Right atrium auricular region (tissue), 2 donors: ENCODE measurements at regions not wholly inside any gene's neighbourhood (a gene's known extent, or its start where the extent isn't known, plus 50 kb on each side); places are given as distances from the start of the nearest gene placed in this dataset.

Source experiments
- DNase-seq: peaks from one replicate; pipeline ENCODE4 v3.0.0-alpha.2; 2019; ENCODE audit warnings: low spot score
- H3K27ac ChIP-seq, 2 donors: fragments of 200-600 bp; sonication (generic); 1 replicate in 1 of 2; 2 replicates in 1 of 2; pipeline ENCODE4 v1.5.1; 2016 to 2019
- H3K27me3 ChIP-seq, 2 donors: fragments of 200-600 bp; sonication (generic); one replicate each; pipeline versions ENCODE4 v1.5.1 to v1.6.0; 2017 to 2019
- H3K36me3 ChIP-seq: fragments of 200-600 bp; sonication (generic); one replicate; pipeline ENCODE4 v1.5.1; 2016
- H3K4me1 ChIP-seq, 2 donors: fragments of 200-600 bp; sonication (generic); one replicate each; pipeline versions ENCODE4 v1.5.1 to v1.6.0; 2017 to 2019
- H3K4me3 ChIP-seq, 2 donors: fragments of 200-600 bp; sonication (generic); 1 replicate in 1 of 2; 2 replicates in 1 of 2; pipeline ENCODE4 v1.5.1; 2017 to 2019; ENCODE audit warnings: mild to moderate bottlenecking in 1 of 2, moderate library complexity in 1 of 2
- H3K9me3 ChIP-seq, 2 donors: fragments of 200-600 bp; sonication (generic); one replicate each; pipeline ENCODE4 v1.5.1; 2019
- TF ChIP-seq, protein P1 (sequence below), 2 donors: fragments of 200-600 bp; sonication (generic); IDR thresholded peaks; one replicate each; pipeline ENCODE4 v1.5.1; 2019; ENCODE audit warnings: antibody characterized with exemption in 2 of 2

DNA sequence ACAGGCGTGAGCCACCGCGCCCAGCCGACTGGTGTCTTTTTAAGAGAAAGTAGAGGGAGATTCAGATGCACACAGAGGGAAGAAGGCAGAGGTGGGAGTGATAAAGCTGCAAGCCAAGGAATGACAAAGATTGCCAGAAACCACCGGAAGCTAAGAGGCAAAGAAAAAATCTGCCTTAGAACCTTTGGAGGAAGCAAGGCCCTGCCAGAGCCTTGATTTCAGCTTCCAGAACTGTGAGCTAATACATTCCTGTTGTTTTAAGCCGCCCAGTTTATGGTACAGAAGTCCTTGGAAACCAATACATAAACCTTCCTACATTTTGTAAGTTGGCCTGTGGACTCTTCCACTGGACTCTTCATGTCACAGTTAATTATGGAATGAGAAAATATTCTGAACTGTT is 71.7 kb upstream of the SOX21 start:
- DNase-seq, result no peak
- Histone ChIP-seq H3K27ac (no peak overlapping the region), H3K36me3 (no peaks in the 10 kb centered on the region), H3K4me3 (no peak overlapping the region), H3K4me1 (no peaks in the 10 kb centered on the region), H3K9me3 (peaks cover 0 to 16% of the 10 kb centered on the region in 2 donors), H3K27me3 (no peaks in the 10 kb centered on the region)
- TF ChIP-seq, protein P1, sequence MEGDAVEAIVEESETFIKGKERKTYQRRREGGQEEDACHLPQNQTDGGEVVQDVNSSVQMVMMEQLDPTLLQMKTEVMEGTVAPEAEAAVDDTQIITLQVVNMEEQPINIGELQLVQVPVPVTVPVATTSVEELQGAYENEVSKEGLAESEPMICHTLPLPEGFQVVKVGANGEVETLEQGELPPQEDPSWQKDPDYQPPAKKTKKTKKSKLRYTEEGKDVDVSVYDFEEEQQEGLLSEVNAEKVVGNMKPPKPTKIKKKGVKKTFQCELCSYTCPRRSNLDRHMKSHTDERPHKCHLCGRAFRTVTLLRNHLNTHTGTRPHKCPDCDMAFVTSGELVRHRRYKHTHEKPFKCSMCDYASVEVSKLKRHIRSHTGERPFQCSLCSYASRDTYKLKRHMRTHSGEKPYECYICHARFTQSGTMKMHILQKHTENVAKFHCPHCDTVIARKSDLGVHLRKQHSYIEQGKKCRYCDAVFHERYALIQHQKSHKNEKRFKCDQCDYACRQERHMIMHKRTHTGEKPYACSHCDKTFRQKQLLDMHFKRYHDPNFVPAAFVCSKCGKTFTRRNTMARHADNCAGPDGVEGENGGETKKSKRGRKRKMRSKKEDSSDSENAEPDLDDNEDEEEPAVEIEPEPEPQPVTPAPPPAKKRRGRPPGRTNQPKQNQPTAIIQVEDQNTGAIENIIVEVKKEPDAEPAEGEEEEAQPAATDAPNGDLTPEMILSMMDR (IDR thresholded peaks at IDR 0.05), result no peak

DNA sequence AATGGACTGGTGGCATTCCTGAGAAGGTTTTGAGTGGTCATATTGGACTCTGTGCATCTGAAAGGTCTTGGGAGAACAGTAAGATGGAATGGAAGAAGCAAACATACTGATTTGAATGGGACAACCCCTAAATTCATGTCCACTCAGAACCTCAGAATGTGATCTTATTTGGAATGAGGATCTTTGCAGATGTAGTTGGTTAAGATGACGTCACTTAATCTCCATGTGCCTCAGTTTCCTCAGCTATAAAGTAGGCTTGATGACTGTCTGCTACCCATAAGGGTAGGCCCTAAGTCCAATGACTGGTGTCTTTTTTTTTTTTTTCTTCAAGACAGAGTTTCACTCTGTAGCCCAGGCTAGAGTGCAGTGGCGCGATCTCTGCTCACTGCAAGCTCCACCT is 71.1 kb upstream of the SOX21 start:
- Histone ChIP-seq H3K4me3 (no peak overlapping the region), H3K4me1 (no peaks in the 10 kb centered on the region), H3K9me3 (peaks cover 0 to 16% of the 10 kb centered on the region in 2 donors), H3K36me3 (no peaks in the 10 kb centered on the region), H3K27me3 (no peaks in the 10 kb centered on the region), H3K27ac (no peak overlapping the region)
- DNase-seq, result no peak
- TF ChIP-seq, protein P1 (IDR thresholded peaks at IDR 0.05), result no peak

DNA sequence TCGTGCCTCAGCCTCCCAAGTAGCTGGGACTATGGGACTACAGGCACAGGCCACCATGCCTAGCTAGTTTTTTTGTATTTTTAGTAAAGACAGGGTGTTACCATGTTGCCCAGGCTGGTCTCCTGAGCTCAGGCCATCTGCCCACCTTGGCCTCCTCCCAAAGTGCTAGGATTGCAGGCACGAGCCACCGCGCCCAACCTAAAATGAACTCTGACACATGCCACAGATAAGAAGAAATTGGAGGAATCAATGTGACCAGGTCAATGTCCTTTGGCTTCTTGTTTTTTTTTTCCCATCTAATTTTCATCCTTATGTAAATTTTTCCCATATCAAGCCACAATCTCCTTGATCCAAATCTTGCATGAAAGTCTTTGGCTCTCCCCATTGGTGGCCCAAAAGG is 68.1 kb upstream of the SOX21 start:
- no peak overlapping the region for H3K27ac ChIP-seq
- H3K4me3 ChIP-seq, result no peak overlapping the region
- DNase-seq, result no peak
- H3K4me1 ChIP-seq, result no peaks in the 10 kb centered on the region
- peaks cover 0 to 16% of the 10 kb centered on the region in 2 donors for H3K9me3 ChIP-seq
- H3K27me3 ChIP-seq, result no peaks in the 10 kb centered on the region
- TF ChIP-seq, protein P1 (IDR thresholded peaks at IDR 0.05), result no peak
- no peaks in the 10 kb centered on the region for H3K36me3 ChIP-seq

DNA sequence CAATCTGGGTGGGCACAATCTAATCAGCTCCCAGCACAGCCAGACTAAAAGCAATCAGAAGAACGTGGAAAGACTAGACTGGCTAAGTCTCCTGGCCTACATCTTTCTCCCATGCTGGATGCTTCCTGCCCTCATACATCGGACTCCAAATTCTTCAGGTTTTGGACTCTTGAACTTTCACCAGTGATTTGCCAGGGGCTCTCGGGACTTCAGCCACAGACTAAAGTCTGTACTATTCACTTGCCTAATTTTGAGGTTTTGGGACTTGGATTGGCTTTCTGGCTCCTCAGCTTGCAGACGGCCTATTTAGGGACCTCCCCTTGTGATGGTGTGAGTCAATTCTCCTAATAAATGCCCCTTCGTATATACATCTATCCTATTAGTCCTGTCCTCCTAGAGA is 66.6 kb upstream of the SOX21 start:
- DNase-seq, result no peak
- H3K9me3 ChIP-seq, result peaks cover 0 to 16% of the 10 kb centered on the region in 2 donors
- H3K4me3 ChIP-seq, result no peak overlapping the region
- no peak overlapping the region for H3K27ac ChIP-seq
- no peaks in the 10 kb centered on the region for H3K4me1 ChIP-seq
- no peaks in the 10 kb centered on the region for H3K27me3 ChIP-seq
- no peaks in the 10 kb centered on the region for H3K36me3 ChIP-seq
- TF ChIP-seq, protein P1 (IDR thresholded peaks at IDR 0.05), result no peak

DNA sequence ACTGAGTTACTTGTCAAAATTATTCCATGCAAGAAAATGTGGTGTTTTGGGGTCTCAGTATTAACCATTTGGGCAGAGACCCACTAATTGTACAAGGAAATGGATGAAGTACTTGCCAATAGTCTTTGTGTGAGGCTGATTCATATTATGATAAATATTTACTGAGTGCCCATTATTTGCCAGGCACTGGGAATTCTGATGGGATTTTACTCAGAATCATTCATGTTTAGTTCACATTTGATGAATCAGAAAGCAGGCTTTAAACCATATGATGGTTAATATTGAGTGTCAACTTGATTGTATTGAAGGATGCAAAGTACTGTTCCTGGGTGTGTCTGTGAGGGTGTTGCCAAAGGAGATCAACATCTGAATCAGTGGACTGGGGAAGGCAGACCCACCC is 66.2 kb upstream of the SOX21 start:
- H3K27me3 ChIP-seq, result no peaks in the 10 kb centered on the region
- H3K4me3 ChIP-seq, result no peak overlapping the region
- TF ChIP-seq, protein P1 (IDR thresholded peaks at IDR 0.05), result no peak
- no peaks in the 10 kb centered on the region for H3K36me3 ChIP-seq
- no peak for DNase-seq
- H3K27ac ChIP-seq, result no peak overlapping the region
- H3K9me3 ChIP-seq, result peaks cover 0 to 16% of the 10 kb centered on the region in 2 donors
- H3K4me1 ChIP-seq, result no peaks in the 10 kb centered on the region

DNA sequence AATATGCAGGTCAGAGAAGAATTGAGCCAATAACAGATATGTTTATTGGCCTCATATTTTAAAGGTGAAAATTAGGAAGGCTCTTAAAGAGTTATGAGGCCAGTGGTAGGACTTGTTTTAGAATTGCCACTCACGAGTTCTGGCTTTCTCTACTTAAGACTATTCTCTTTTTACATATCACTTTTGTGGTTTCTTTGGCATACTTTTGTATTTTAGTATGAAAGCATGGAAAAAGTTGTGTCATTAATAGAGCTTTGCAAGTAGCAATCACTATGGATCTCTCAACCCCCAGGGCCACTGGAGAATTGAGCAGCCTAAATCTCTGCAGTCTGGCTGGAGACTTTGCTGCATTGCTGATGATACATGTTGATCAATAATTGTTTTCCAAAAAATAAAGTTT is 64.6 kb upstream of the SOX21 start:
- no peaks in the 10 kb centered on the region for H3K36me3 ChIP-seq
- H3K27ac ChIP-seq, result no peak overlapping the region
- H3K4me1 ChIP-seq, result no peaks in the 10 kb centered on the region
- TF ChIP-seq, protein P1 (IDR thresholded peaks at IDR 0.05), result no peak
- H3K4me3 ChIP-seq, result no peak overlapping the region
- DNase-seq, result no peak
- peaks cover 0 to 7% of the 10 kb centered on the region in 2 donors for H3K9me3 ChIP-seq
- no peaks in the 10 kb centered on the region for H3K27me3 ChIP-seq
